ENCODE measurements at regions not wholly inside any gene's neighbourhood (a gene's known extent, or its start where the extent isn't known, plus 50 kb on each side); places are given as distances from the start of the nearest gene placed in this dataset.

DNA sequence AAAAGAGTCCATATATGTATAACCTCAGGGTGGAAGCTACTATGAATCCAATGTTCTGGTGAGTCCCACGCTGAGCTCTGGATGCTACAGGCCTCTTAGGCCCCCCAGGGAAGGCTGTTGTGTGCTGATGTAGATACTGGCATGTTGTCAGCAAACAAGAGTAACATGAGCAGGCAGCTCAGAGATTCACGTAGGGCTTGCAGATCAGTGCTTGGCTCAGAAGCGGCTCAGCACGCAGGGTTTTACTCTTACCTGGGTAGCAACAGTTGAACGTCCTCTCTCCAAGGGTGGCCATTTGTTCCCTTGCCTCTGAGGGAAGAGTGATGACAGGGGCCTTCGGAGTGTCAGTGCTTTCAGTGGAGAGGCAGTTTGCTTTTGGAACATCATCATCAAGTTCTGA, 93.4 kb downstream of the ZFP64 start:
- Histone ChIP-seq H3K9ac (no peak overlapping the region), H3K79me2 (no peaks in the 10 kb centered on the region), H3K4me1 (no peaks in the 10 kb centered on the region), H2AFZ (no peak overlapping the region), H3K36me3 (ENCODE audit: control insufficient read depth, insufficient read depth, low read length) (no peaks in the 10 kb centered on the region), H3K9me3 (ENCODE audit: control insufficient read depth, low read length) (no peaks in the 10 kb centered on the region), H3K27ac (no peak overlapping the region), H3K4me3 (ENCODE audit: low read depth, low read length) (no peak overlapping the region), H3K4me2 (ENCODE audit: low read length) (no peak overlapping the region), H3K27me3 (ENCODE audit: control insufficient read depth, insufficient read depth, low read length) (no peaks in the 10 kb centered on the region)
- TF ChIP-seq CTCF (IDR thresholded peaks at IDR 0.05), result no peak

- no peak overlapping the region for H2AFZ ChIP-seq
- TF ChIP-seq CTCF (IDR thresholded peaks at IDR 0.05), result no peak
- no peaks in the 10 kb centered on the region for H3K27me3 ChIP-seq (ENCODE audit: control insufficient read depth, insufficient read depth, low read length)
- no peaks in the 10 kb centered on the region for H3K9me3 ChIP-seq (ENCODE audit: control insufficient read depth, low read length)
- H3K4me3 ChIP-seq (ENCODE audit: low read depth, low read length), result no peak overlapping the region
- no peak overlapping the region for H3K9ac ChIP-seq
- H3K79me2 ChIP-seq, result no peaks in the 10 kb centered on the region
- H3K4me1 ChIP-seq, result no peaks in the 10 kb centered on the region
- H3K36me3 ChIP-seq (ENCODE audit: control insufficient read depth, insufficient read depth, low read length), result no peaks in the 10 kb centered on the region
- H3K27ac ChIP-seq, result no peak overlapping the region
- no peak overlapping the region for H3K4me2 ChIP-seq (ENCODE audit: low read length)
Measured at GRCh38 chr20:52096117-52096516, 95.5 kb downstream of the ZFP64 start.

- no peaks in the 10 kb centered on the region for H3K36me3 ChIP-seq (ENCODE audit: control insufficient read depth, insufficient read depth, low read length)
- H3K4me2 ChIP-seq (ENCODE audit: low read length), result no peak overlapping the region
- no peak overlapping the region for H2AFZ ChIP-seq
- no peak overlapping the region for H3K27ac ChIP-seq
- H3K9me3 ChIP-seq (ENCODE audit: control insufficient read depth, low read length), result no peaks in the 10 kb centered on the region
- no peak for TF ChIP-seq CTCF (IDR thresholded peaks at IDR 0.05)
- H3K9ac ChIP-seq, result no peak overlapping the region
- no peaks in the 10 kb centered on the region for H3K79me2 ChIP-seq
- H3K27me3 ChIP-seq (ENCODE audit: control insufficient read depth, insufficient read depth, low read length), result no peaks in the 10 kb centered on the region
- no peaks in the 10 kb centered on the region for H3K4me1 ChIP-seq
- H3K4me3 ChIP-seq (ENCODE audit: low read depth, low read length), result no peak overlapping the region
Measured at GRCh38 chr20:52094693-52095092, 96.9 kb downstream of the ZFP64 start.

GRCh38 chr20:52093575-52093974, 98.0 kb downstream of the ZFP64 start:
- Histone ChIP-seq H3K27ac (no peak overlapping the region), H3K4me1 (no peaks in the 10 kb centered on the region), H3K4me3 (ENCODE audit: low read depth, low read length) (no peak overlapping the region), H2AFZ (no peak overlapping the region), H3K36me3 (ENCODE audit: control insufficient read depth, insufficient read depth, low read length) (no peaks in the 10 kb centered on the region), H3K9me3 (ENCODE audit: control insufficient read depth, low read length) (no peaks in the 10 kb centered on the region), H3K4me2 (ENCODE audit: low read length) (no peak overlapping the region), H3K9ac (no peak overlapping the region), H3K27me3 (ENCODE audit: control insufficient read depth, insufficient read depth, low read length) (no peaks in the 10 kb centered on the region), H3K79me2 (no peaks in the 10 kb centered on the region)
- no peak for TF ChIP-seq CTCF (IDR thresholded peaks at IDR 0.05)

- Histone ChIP-seq H3K79me2 (no peaks in the 10 kb centered on the region), H2AFZ (no peak overlapping the region), H3K4me3 (ENCODE audit: low read depth, low read length) (no peak overlapping the region), H3K9me3 (ENCODE audit: control insufficient read depth, low read length) (no peaks in the 10 kb centered on the region), H3K36me3 (ENCODE audit: control insufficient read depth, insufficient read depth, low read length) (no peaks in the 10 kb centered on the region), H3K27ac (no peak overlapping the region), H3K4me2 (ENCODE audit: low read length) (no peak overlapping the region), H3K9ac (no peak overlapping the region), H3K27me3 (ENCODE audit: control insufficient read depth, insufficient read depth, low read length) (no peaks in the 10 kb centered on the region), H3K4me1 (no peaks in the 10 kb centered on the region)
- TF ChIP-seq CTCF (IDR thresholded peaks at IDR 0.05), result no peak
Measured at GRCh38 chr20:52090035-52090434, 101.5 kb downstream of the ZFP64 start.
